NB4 (cell line): ENCODE measurements at regions not wholly inside any gene's neighbourhood (a gene's known extent, or its start where the extent isn't known, plus 50 kb on each side); places are given as distances from the start of the nearest gene placed in this dataset.

Source experiments
- POLR2A ChIP-seq: IDR thresholded peaks from 2 replicates; pipeline ENCODE4 v1.6.1; 2011; ENCODE audit warnings: mild to moderate bottlenecking; ENCODE audit not compliant: insufficient read length; ENCODE audit errors: extremely low read depth
- TF ChIP-seq, protein P1 (sequence below): IDR thresholded peaks from one replicate; pipeline ENCODE4 v1.5.1; 2012; ENCODE audit warnings: low read depth, low read length
- TF ChIP-seq, protein P2 (sequence below): IDR thresholded peaks from 2 replicates; pipeline ENCODE4 v1.6.1; 2011; ENCODE audit warnings: low read depth, low read length

DNA sequence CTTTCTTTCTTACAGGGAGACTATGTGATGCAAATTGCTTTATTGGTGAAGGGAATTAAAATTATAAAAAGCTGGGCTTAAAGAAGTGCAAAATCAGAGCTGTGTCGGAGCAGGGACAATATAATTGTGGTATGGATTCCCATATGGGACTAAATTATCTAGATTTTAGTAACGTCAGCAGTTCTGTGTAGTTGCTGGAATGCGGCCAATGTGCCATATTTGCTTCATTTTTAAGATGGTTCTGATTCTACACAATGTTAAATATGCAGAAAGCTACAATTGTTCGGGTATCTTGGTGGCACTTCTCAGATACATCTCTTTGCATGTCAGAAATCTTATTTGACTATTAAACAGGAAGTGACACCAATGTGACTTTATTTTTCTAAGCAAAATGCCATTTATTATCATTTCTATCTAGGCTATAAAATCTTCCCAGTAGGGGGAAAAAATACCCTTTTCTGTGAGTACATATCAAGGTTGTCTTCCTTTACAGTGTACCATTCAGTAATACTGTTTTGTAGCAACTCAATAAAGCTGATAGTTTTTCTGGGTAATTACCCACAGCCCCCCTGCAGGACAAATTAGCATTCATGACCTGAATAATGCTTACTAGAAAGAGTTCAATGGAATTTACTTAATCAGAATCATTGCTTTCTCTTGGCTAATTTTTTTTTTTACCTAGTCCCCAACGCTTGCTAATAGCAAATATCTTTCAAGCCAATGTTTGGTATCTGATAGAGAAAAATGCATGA lies 288.3 kb upstream of the ADGRL2 start:
- TF ChIP-seq, protein P1, sequence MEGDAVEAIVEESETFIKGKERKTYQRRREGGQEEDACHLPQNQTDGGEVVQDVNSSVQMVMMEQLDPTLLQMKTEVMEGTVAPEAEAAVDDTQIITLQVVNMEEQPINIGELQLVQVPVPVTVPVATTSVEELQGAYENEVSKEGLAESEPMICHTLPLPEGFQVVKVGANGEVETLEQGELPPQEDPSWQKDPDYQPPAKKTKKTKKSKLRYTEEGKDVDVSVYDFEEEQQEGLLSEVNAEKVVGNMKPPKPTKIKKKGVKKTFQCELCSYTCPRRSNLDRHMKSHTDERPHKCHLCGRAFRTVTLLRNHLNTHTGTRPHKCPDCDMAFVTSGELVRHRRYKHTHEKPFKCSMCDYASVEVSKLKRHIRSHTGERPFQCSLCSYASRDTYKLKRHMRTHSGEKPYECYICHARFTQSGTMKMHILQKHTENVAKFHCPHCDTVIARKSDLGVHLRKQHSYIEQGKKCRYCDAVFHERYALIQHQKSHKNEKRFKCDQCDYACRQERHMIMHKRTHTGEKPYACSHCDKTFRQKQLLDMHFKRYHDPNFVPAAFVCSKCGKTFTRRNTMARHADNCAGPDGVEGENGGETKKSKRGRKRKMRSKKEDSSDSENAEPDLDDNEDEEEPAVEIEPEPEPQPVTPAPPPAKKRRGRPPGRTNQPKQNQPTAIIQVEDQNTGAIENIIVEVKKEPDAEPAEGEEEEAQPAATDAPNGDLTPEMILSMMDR = no peak
- TF ChIP-seq, protein P2, sequence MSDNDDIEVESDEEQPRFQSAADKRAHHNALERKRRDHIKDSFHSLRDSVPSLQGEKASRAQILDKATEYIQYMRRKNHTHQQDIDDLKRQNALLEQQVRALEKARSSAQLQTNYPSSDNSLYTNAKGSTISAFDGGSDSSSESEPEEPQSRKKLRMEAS = no peak
- no peak for TF ChIP-seq POLR2A
